ENCODE measurements at regions not wholly inside any gene's neighbourhood (a gene's known extent, or its start where the extent isn't known, plus 50 kb on each side); places are given as distances from the start of the nearest gene placed in this dataset.

DNA sequence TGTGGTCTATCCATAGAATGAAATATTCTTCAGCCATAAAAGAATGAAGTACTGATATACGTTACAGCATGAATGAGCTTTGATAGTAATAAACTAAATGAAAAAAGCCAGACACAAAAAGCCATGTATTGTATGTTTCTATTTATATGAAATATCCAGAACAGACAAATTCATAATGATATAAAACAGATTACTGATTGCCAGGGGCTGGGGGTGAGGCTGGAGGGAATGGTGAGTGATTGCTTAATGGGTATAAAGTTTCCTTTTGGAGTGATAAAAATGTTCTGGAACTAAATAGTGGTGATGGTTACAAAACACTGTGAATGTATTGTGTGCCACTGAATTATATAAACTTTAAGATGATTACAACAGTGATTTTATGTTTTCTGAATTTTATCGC, 200.5 kb downstream of the MC4R start:
- Histone ChIP-seq H3K27ac (no peak overlapping the region), H3K4me1 (replicated peaks) (no peaks in the 10 kb centered on the region), H3K36me3 (no peaks in the 10 kb centered on the region), H3K9me3 (no peaks in the 10 kb centered on the region), H3K4me3 (no peak overlapping the region), H3K27me3 (replicated peaks; ENCODE audit: insufficient read depth) (no peaks in the 10 kb centered on the region)
- intact Hi-C loops (cut with DNase I), result no loop called here
- 81% methylated on average over 2 of the region's 2 CpGs for WGBS
- TF ChIP-seq POLR2AphosphoS5 (IDR thresholded peaks at IDR 0.05) (no peak), POLR2A (IDR thresholded peaks at IDR 0.05) (no peak)
- TF ChIP-seq, protein P1, sequence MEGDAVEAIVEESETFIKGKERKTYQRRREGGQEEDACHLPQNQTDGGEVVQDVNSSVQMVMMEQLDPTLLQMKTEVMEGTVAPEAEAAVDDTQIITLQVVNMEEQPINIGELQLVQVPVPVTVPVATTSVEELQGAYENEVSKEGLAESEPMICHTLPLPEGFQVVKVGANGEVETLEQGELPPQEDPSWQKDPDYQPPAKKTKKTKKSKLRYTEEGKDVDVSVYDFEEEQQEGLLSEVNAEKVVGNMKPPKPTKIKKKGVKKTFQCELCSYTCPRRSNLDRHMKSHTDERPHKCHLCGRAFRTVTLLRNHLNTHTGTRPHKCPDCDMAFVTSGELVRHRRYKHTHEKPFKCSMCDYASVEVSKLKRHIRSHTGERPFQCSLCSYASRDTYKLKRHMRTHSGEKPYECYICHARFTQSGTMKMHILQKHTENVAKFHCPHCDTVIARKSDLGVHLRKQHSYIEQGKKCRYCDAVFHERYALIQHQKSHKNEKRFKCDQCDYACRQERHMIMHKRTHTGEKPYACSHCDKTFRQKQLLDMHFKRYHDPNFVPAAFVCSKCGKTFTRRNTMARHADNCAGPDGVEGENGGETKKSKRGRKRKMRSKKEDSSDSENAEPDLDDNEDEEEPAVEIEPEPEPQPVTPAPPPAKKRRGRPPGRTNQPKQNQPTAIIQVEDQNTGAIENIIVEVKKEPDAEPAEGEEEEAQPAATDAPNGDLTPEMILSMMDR (IDR thresholded peaks at IDR 0.05), result no peak
- no peak for DNase-seq (ENCODE audit: low spot score)

DNA sequence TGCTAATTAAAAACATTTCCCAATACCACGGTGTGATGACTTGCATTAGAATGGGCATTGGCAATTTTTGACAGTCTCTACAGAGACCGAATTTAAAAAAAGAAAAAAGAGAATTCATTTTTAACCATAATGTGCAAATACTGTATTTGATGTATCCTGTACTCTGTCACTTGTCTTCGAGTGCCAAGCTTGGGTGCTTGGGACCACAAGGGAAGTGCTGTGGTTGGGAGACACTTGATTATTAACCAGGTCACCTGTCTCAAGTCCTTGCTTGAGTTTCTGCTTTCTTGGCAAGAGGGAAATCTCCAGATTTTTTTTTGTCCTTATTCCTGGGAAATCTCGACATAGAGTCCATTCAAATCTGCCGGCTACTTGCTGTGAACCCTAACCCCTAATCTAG, 209.0 kb downstream of the MC4R start:
- 90% methylated on average over 5 of the region's 5 CpGs for WGBS
- intact Hi-C loops (cut with DNase I), result no loop called here
- no peak for DNase-seq (ENCODE audit: low spot score)

DNA sequence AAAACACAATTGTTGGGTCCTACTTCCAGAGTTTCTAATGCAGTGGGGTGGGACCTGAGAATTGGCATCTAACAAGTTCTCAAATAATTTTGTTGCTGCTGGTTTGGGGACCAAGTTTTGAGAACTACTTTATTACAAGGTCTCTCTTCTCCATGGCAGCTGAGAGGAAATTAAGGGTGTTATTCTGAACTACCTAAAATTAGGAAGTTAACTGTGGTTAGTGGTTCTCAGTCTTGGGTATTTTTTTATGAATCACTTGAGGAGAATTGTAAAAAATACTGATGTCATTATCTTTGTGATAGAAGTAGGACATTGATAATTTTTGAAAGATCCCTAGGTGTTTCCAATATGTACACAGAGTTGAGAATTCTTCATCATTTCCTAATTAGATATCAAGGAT, 210.2 kb downstream of the MC4R start:
- intact Hi-C loops (cut with DNase I), result no loop called here
- no peak for TF ChIP-seq POLR2A (IDR thresholded peaks at IDR 0.05)
- TF ChIP-seq, protein P1 (IDR thresholded peaks at IDR 0.05), result no peak
- TF ChIP-seq POLR2AphosphoS5 (IDR thresholded peaks at IDR 0.05), result no peak

More for the DNA sequence above, 209.0 kb downstream of the MC4R start:
- H3K36me3 ChIP-seq, result no peaks in the 10 kb centered on the region
- H3K27ac ChIP-seq, result no peak overlapping the region
- H3K27me3 ChIP-seq (replicated peaks; ENCODE audit: insufficient read depth), result no peaks in the 10 kb centered on the region
- H3K9me3 ChIP-seq, result no peaks in the 10 kb centered on the region
- H3K4me3 ChIP-seq, result no peak overlapping the region
- no peak for TF ChIP-seq POLR2AphosphoS5 (IDR thresholded peaks at IDR 0.05)
- TF ChIP-seq, protein P1 (IDR thresholded peaks at IDR 0.05), result no peak
- no peak for TF ChIP-seq POLR2A (IDR thresholded peaks at IDR 0.05)
- H3K4me1 ChIP-seq (replicated peaks), result no peaks in the 10 kb centered on the region

DNA sequence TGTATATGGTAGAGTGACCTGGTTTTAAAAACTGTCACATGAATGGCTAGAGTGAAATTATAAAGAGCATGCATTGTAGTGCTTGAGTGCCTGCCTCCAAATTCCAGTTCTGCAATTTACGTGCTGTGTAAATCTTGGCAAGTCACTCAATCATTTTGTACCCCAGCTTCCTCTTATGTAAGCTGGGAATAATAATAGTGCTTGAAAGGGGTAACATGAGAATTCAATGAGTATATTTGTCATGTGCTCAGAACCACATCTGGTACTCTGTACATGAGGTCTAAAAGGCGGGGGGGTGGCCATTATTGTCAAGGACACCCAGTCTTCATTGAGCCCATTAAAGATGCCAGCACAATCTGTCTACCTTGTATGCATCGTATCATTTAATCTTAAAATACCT, 214.8 kb downstream of the MC4R start:
- Histone ChIP-seq H3K9me3 (no peaks in the 10 kb centered on the region), H3K36me3 (no peaks in the 10 kb centered on the region), H3K27ac (no peak overlapping the region), H3K27me3 (replicated peaks; ENCODE audit: insufficient read depth) (no peaks in the 10 kb centered on the region), H3K4me1 (replicated peaks) (no peaks in the 10 kb centered on the region), H3K4me3 (no peak overlapping the region)
- no peak for DNase-seq (ENCODE audit: low spot score)
- TF ChIP-seq POLR2AphosphoS5 (IDR thresholded peaks at IDR 0.05), result no peak
- no peak for TF ChIP-seq POLR2A (IDR thresholded peaks at IDR 0.05)
- TF ChIP-seq, protein P1 (IDR thresholded peaks at IDR 0.05), result no peak
- WGBS, result 65% methylated on average over 3 of the region's 3 CpGs
- intact Hi-C loops (cut with DNase I), result no loop called here

More for the DNA sequence above, 210.2 kb downstream of the MC4R start:
- Histone ChIP-seq H3K4me3 (no peak overlapping the region), H3K9me3 (no peaks in the 10 kb centered on the region), H3K4me1 (replicated peaks) (no peaks in the 10 kb centered on the region), H3K27me3 (replicated peaks; ENCODE audit: insufficient read depth) (no peaks in the 10 kb centered on the region), H3K27ac (no peak overlapping the region), H3K36me3 (no peaks in the 10 kb centered on the region)
- no peak for DNase-seq (ENCODE audit: low spot score)

DNA sequence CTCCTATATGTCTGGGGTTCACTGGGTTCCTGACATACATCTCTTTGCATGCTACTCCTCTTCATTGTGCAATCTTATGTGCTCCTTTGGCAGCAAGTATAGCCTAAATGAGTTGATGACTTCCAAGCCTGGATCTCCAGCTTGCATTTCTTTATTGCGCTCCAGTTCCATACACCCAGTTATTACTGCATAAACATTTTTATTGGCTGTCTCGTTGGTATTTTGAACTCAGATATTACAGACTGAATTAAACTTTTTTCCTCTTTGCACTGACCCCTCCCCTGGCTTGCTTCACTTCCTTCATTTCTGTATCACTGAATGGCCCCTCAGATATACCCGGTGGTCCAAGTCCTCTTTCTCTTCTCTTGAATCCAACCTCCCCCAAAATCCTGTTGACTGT, 219.2 kb downstream of the MC4R start:
- no peak for DNase-seq (ENCODE audit: low spot score)
- Histone ChIP-seq H3K27me3 (replicated peaks; ENCODE audit: insufficient read depth) (no peaks in the 10 kb centered on the region), H3K36me3 (no peaks in the 10 kb centered on the region), H3K9me3 (no peaks in the 10 kb centered on the region), H3K4me3 (no peak overlapping the region), H3K4me1 (replicated peaks) (no peaks in the 10 kb centered on the region), H3K27ac (no peak overlapping the region)
- WGBS, result 75% methylated on average over 3 of the region's 3 CpGs
- intact Hi-C loops (cut with DNase I), result no loop called here
- no peak for TF ChIP-seq POLR2A (IDR thresholded peaks at IDR 0.05)

All from prostate gland (tissue), 2 donors.